ENCODE measurements at regions not wholly inside any gene's neighbourhood (a gene's known extent, or its start where the extent isn't known, plus 50 kb on each side); places are given as distances from the start of the nearest gene placed in this dataset.
A peak's percentile ranks its signal among the peaks of the same experiment; 100 is the strongest.

DNA sequence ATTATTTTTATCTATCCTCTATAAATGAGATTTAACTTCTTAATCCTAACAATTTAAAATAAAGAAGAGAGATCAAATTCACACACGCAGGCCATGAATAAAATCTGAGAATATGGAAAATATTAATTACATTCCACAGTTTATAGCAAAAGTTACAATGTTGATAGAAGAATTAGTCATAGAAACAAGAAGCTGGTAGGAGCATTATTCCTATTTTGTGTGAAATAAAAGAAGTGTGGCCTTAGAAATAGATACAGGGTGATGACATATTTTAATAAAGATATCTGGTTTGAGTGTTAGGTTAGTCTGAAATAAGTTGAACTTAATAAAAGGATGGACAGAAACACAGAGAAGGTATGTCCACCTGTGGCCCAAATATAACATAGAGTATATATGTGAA lies 790.4 kb upstream of the NUDT12 start:
- no peak overlapping the region for H3K4me3 ChIP-seq (ENCODE audit: low read length)
- no peak overlapping the region for H3K9ac ChIP-seq (ENCODE audit: extremely low read depth, low read length, poor library complexity, severe bottlenecking)
- H3K27me3 ChIP-seq (ENCODE audit: control insufficient read depth, insufficient read depth, low read length, poor library complexity, severe bottlenecking), result no peaks in the 10 kb centered on the region
- WGBS, 2 experiments (ENCODE audit: insufficient coverage in 1 of 2, insufficient read length in 1 of 2), result no CpG with 5 or more reads among the region's 1 CpG
- H3K27ac ChIP-seq (ENCODE audit: low read depth, low read length), result no peak overlapping the region
- Mint-ChIP-seq H3K4me1 (peaks cover 6% of the 10 kb centered on the region), H3K27ac (no peak overlapping the region), H3K36me3 (ENCODE audit: low read depth) (no peaks in the 10 kb centered on the region), H3K4me3 (no peak overlapping the region), H3K27me3 (ENCODE audit: insufficient read depth) (no peaks in the 10 kb centered on the region), H3K9me3 (no peaks in the 10 kb centered on the region)
- TF ChIP-seq, protein P1, sequence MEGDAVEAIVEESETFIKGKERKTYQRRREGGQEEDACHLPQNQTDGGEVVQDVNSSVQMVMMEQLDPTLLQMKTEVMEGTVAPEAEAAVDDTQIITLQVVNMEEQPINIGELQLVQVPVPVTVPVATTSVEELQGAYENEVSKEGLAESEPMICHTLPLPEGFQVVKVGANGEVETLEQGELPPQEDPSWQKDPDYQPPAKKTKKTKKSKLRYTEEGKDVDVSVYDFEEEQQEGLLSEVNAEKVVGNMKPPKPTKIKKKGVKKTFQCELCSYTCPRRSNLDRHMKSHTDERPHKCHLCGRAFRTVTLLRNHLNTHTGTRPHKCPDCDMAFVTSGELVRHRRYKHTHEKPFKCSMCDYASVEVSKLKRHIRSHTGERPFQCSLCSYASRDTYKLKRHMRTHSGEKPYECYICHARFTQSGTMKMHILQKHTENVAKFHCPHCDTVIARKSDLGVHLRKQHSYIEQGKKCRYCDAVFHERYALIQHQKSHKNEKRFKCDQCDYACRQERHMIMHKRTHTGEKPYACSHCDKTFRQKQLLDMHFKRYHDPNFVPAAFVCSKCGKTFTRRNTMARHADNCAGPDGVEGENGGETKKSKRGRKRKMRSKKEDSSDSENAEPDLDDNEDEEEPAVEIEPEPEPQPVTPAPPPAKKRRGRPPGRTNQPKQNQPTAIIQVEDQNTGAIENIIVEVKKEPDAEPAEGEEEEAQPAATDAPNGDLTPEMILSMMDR (conservative IDR thresholded peaks at IDR 0.05), result no peak
- peaks cover 3% of the 10 kb centered on the region for H3K4me1 ChIP-seq (ENCODE audit: control insufficient read depth, insufficient read depth, low read length)
- no peaks in the 10 kb centered on the region for H3K9me3 ChIP-seq (ENCODE audit: control insufficient read depth, low read length)
- no peaks in the 10 kb centered on the region for H3K36me3 ChIP-seq (ENCODE audit: control insufficient read depth, insufficient read depth, low read length)
- DNase-seq, result no peak

DNA sequence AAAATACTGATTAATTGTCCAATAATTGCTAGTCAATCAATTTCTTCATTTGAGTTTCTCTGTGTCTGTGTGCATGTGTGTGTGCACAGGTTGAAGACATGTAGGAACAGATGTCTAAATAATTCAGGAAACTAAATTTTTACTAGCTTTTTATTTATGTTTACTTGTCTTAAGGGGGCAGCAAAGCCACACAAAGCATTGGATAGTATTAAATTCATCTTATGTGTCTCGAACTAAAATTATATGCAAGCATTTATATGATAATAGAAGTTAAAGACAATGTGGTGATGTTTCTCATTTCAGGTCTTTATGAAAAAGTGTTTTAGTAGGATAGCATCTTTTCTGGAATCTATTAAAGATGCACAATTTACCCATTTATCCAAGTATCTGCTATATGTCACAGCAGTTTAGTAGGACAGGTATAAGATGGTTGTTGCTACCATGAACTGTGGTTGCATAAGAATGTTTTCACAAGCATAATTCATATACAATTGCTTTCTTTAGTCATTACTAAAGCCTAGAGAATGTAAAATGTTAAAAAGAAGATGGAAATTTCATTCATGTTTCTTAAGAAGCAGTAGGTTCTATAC lies 784.6 kb upstream of the NUDT12 start:
- Histone ChIP-seq H3K36me3 (ENCODE audit: control insufficient read depth, insufficient read depth, low read length) (no peaks in the 10 kb centered on the region), H3K9me3 (ENCODE audit: control insufficient read depth, low read length) (no peaks in the 10 kb centered on the region), H3K9ac (ENCODE audit: extremely low read depth, low read length, poor library complexity, severe bottlenecking) (no peak overlapping the region), H3K4me1 (ENCODE audit: control insufficient read depth, insufficient read depth, low read length) (no peaks in the 10 kb centered on the region), H3K27me3 (ENCODE audit: control insufficient read depth, insufficient read depth, low read length, poor library complexity, severe bottlenecking) (no peaks in the 10 kb centered on the region), H3K27ac (ENCODE audit: low read depth, low read length) (no peak overlapping the region), H3K4me3 (ENCODE audit: low read length) (no peak overlapping the region)
- no peak overlapping the region for H3K27ac Mint-ChIP-seq
- no peaks in the 10 kb centered on the region for H3K4me1 Mint-ChIP-seq
- DNase-seq, result no peak
- no peaks in the 10 kb centered on the region for H3K36me3 Mint-ChIP-seq (ENCODE audit: low read depth)
- no peak overlapping the region for H3K4me3 Mint-ChIP-seq
- H3K9me3 Mint-ChIP-seq, result no peaks in the 10 kb centered on the region
- 91% methylated on average over 1 of the region's 1 CpG; no CpG with 5 or more reads in 1 of the 2 experiments for WGBS, 2 experiments (ENCODE audit: insufficient coverage in 1 of 2, insufficient read length in 1 of 2)
- no peaks in the 10 kb centered on the region for H3K27me3 Mint-ChIP-seq (ENCODE audit: insufficient read depth)
- TF ChIP-seq, protein P1 (conservative IDR thresholded peaks at IDR 0.05), result peak; percentile 70

DNA sequence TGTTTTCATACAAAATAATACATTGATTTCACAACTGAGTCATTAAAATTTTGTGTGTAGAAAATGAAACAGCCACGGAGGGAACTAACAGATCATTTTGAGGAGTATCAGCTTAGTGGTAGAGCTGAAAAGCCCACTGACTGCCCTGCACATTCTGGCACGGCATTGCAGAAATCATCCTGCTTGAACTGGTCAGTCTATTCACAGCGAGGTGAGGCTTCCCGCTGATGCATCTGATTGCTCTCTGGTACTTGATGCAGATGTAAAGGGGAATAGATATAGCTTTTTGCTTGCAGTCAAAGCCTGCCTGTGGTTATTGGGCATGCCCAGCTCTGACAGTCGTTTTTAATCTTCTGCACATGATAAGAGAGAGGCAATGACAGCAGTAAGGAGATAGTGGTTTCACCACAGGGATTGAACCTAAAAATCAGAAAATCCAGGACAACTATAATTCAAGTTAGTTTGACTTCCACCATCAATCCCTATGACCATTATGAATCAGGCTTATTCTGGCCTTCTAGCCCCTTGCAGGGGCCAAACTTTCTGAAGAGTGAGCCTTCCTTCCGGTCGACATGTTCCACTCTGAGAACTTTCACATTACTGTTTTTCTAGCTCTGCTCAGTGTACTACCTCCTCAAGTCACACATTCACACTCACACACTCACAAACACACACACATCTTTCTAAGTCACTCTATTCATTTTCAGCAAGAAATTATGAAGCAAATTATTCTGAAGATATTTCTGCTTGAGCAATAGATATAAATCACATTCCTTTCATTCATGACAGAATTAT lies 782.8 kb upstream of the NUDT12 start:
- no peak overlapping the region for H3K27ac Mint-ChIP-seq
- no peaks in the 10 kb centered on the region for H3K9me3 Mint-ChIP-seq
- Histone ChIP-seq H3K36me3 (ENCODE audit: control insufficient read depth, insufficient read depth, low read length) (no peaks in the 10 kb centered on the region), H3K27me3 (ENCODE audit: control insufficient read depth, insufficient read depth, low read length, poor library complexity, severe bottlenecking) (no peaks in the 10 kb centered on the region), H3K4me3 (ENCODE audit: low read length) (no peak overlapping the region), H3K9me3 (ENCODE audit: control insufficient read depth, low read length) (no peaks in the 10 kb centered on the region), H3K27ac (ENCODE audit: low read depth, low read length) (no peak overlapping the region), H3K9ac (ENCODE audit: extremely low read depth, low read length, poor library complexity, severe bottlenecking) (no peak overlapping the region), H3K4me1 (ENCODE audit: control insufficient read depth, insufficient read depth, low read length) (no peaks in the 10 kb centered on the region)
- peak; percentile 48 for DNase-seq
- no peaks in the 10 kb centered on the region for H3K4me1 Mint-ChIP-seq
- TF ChIP-seq, protein P1 (conservative IDR thresholded peaks at IDR 0.05), result no peak
- WGBS, 2 experiments (ENCODE audit: insufficient coverage in 1 of 2, insufficient read length in 1 of 2), result 79 to 86% methylated on average over 6 to 7 of the region's 7 CpGs
- no peaks in the 10 kb centered on the region for H3K36me3 Mint-ChIP-seq (ENCODE audit: low read depth)
- no peak overlapping the region for H3K4me3 Mint-ChIP-seq
- no peaks in the 10 kb centered on the region for H3K27me3 Mint-ChIP-seq (ENCODE audit: insufficient read depth)

All from endodermal cell (in vitro differentiated cells).